ENCODE measurements at regions not wholly inside any gene's neighbourhood (a gene's known extent, or its start where the extent isn't known, plus 50 kb on each side); places are given as distances from the start of the nearest gene placed in this dataset.

DNA sequence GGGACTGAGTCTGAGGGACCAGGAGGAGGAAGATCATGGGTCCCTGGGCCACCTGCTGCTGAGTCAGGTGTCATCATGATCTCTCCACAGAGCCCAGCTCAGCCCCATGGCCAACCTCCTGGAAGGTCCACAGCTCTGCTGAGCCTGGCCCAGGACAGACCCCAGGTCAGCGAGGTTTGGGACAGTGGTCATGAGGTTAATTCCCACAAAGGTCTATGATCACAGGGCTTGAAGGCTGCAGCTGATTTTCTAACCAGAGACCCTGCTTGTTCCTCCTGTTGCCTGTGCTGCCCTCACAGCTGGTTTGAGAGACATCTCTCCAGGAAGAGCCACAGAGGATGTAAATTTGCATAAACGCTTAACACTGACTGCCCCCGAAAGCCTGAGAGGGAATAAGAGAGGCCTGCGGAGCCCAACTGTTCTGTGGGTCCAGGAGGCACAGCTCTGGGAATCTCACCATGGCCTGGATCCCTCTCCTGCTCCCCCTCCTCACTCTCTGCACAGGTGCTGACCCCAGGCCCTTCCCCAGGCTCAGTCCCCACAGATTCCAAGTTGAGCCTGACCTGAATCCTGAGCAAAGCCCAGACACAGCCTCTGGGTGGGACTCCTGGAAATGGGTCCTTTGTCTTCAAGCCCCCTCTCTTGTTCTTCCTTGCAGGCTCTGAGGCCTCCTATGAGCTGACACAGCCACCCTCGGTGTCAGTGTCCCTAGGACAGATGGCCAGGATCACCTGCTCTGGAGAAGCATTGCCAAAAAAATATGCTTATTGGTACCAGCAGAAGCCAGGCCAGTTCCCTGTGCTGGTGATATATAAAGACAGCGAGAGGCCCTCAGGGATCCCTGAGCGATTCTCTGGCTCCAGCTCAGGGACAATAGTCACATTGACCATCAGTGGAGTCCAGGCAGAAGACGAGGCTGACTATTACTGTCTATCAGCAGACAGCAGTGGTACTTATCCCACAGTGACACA is 102.8 kb downstream of the GGTLC2 start:
- 73% methylated on average over 8 of the region's 8 CpGs for WGBS
- H3K4me1 ChIP-seq (ENCODE audit: control insufficient read depth in 2 of 2, insufficient read depth in 2 of 2, low read length in 2 of 2) = no peaks in the 10 kb centered on the region
- H3K9me3 ChIP-seq (ENCODE audit: control insufficient read depth in 2 of 2, insufficient read depth in 1 of 2, low read length in 1 of 2) = no peaks in the 10 kb centered on the region
- H3K27me3 ChIP-seq (ENCODE audit: control insufficient read depth in 2 of 2, insufficient read depth in 1 of 2, low read length in 1 of 2) = peaks cover 0 to 8% of the 10 kb centered on the region in 2 donors
- no peaks in the 10 kb centered on the region for H3K36me3 ChIP-seq (ENCODE audit: control insufficient read depth in 2 of 2, insufficient read depth in 2 of 2, low read length in 1 of 2)
- DNase-seq (ENCODE audit: low read depth in 6 of 9, low spot score in 9 of 9) = no peak
- H3K27ac ChIP-seq (ENCODE audit: low read depth in 1 of 2, low read length in 1 of 2) = no peak overlapping the region
- no peak overlapping the region for H3K4me3 ChIP-seq (ENCODE audit: low read length in 2 of 2)

DNA sequence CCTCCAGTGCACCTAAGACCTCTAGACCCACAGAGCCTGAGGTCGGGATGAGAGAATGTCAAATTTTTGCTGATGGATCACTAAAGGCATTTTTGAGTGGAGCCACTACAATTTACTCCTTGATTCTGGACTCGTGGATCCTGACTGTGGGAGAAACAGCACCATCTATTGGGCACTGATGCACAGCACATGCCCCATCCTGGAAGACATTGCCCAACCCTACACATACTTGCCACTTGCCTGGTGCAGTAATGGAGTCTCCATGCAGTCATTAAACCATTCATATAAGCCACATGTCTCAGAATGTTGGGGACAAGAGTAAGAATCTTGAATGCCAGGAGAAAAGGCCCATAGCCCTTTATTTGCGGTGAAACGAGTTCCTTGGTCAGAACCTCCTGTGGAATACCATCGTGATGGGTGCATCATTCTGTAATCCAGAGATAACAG is 103.9 kb downstream of the GGTLC2 start:
- 60% methylated on average over 5 of the region's 5 CpGs for whole genome bisulfite sequencing
- DNase-seq (ENCODE audit: low read depth in 6 of 9, low spot score in 9 of 9) = peak in 3 of 9 donors; percentile 21 to 41 (median 39)

DNA sequence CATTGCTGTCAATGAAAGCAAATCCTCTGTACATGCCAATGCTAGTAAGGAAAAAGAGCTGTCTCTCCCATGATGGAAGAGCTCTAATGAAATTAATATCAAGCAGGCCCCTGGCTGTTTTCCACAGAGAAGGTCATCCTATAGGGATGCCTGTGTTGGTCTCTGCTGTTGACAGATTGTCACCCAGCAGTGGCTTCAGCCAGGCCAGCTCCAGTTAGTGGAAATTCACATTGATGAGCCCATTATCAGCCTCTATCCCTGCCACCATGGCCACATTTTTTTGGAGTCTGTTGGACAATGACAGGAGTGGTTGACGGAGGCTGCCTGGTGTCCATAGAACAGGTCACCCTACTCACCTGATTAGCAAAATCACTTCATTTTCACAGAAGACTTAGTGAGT is 104.3 kb downstream of the GGTLC2 start:
- Histone ChIP-seq H3K36me3 (ENCODE audit: control insufficient read depth in 2 of 2, insufficient read depth in 2 of 2, low read length in 1 of 2) (no peaks in the 10 kb centered on the region), H3K4me1 (ENCODE audit: control insufficient read depth in 2 of 2, insufficient read depth in 2 of 2, low read length in 2 of 2) (peaks cover 0 to 3% of the 10 kb centered on the region in 2 donors), H3K27me3 (ENCODE audit: control insufficient read depth in 2 of 2, insufficient read depth in 1 of 2, low read length in 1 of 2) (peaks cover 0 to 8% of the 10 kb centered on the region in 2 donors), H3K9me3 (ENCODE audit: control insufficient read depth in 2 of 2, insufficient read depth in 1 of 2, low read length in 1 of 2) (no peaks in the 10 kb centered on the region), H3K4me3 (ENCODE audit: low read length in 2 of 2) (no peak overlapping the region), H3K27ac (ENCODE audit: low read depth in 1 of 2, low read length in 1 of 2) (no peak overlapping the region)
- 100% methylated on average over 1 of the region's 1 CpG for WGBS
- DNase-seq (ENCODE audit: low read depth in 6 of 9, low spot score in 9 of 9) = no peak

More for the DNA sequence above, 103.9 kb downstream of the GGTLC2 start:
- no peak overlapping the region for H3K4me3 ChIP-seq (ENCODE audit: low read length in 2 of 2)
- H3K27me3 ChIP-seq (ENCODE audit: control insufficient read depth in 2 of 2, insufficient read depth in 1 of 2, low read length in 1 of 2) = peaks cover 0 to 8% of the 10 kb centered on the region in 2 donors
- no peaks in the 10 kb centered on the region for H3K36me3 ChIP-seq (ENCODE audit: control insufficient read depth in 2 of 2, insufficient read depth in 2 of 2, low read length in 1 of 2)
- H3K4me1 ChIP-seq (ENCODE audit: control insufficient read depth in 2 of 2, insufficient read depth in 2 of 2, low read length in 2 of 2) = peaks cover 0 to 3% of the 10 kb centered on the region in 2 donors
- no peaks in the 10 kb centered on the region for H3K9me3 ChIP-seq (ENCODE audit: control insufficient read depth in 2 of 2, insufficient read depth in 1 of 2, low read length in 1 of 2)
- H3K27ac ChIP-seq (ENCODE audit: low read depth in 1 of 2, low read length in 1 of 2) = no peak overlapping the region

DNA sequence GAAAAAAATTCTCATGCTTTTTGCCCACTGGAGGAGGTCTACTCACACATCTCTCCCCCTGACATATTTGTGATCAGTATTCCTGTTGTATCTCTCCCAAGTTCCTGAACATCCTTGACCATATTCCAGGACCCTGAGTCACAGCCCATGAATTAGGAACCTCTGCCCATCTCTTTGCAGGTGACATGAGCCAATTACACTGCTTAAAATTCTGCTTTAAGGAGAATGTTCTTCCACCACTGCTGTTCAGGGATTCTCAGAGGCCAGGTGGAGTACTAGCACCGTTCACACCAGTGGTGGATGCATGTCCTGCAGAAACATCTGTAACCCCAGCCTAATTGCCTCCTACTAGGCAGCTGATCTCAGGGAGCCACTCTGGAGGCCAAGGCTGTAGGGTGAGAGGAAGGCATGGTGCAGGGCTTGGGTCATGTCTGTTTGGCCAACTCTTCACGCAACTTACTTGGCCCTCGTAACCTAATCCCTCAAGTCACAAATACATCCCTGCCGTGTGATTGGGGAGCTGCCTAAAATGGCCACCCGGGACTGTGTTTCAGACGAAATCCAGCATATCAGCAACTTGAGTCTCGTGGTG is 104.8 kb downstream of the GGTLC2 start:
- WGBS = 75% methylated on average over 7 of the region's 7 CpGs
- Histone ChIP-seq H3K27me3 (ENCODE audit: control insufficient read depth in 2 of 2, insufficient read depth in 1 of 2, low read length in 1 of 2) (peaks cover 0 to 8% of the 10 kb centered on the region in 2 donors), H3K9me3 (ENCODE audit: control insufficient read depth in 2 of 2, insufficient read depth in 1 of 2, low read length in 1 of 2) (no peaks in the 10 kb centered on the region), H3K4me3 (ENCODE audit: low read length in 2 of 2) (no peak overlapping the region), H3K36me3 (ENCODE audit: control insufficient read depth in 2 of 2, insufficient read depth in 2 of 2, low read length in 1 of 2) (no peaks in the 10 kb centered on the region), H3K27ac (ENCODE audit: low read depth in 1 of 2, low read length in 1 of 2) (no peak overlapping the region), H3K4me1 (ENCODE audit: control insufficient read depth in 2 of 2, insufficient read depth in 2 of 2, low read length in 2 of 2) (peaks cover 0 to 3% of the 10 kb centered on the region in 2 donors)
- no peak for DNase-seq (ENCODE audit: low read depth in 6 of 9, low spot score in 9 of 9)

DNA sequence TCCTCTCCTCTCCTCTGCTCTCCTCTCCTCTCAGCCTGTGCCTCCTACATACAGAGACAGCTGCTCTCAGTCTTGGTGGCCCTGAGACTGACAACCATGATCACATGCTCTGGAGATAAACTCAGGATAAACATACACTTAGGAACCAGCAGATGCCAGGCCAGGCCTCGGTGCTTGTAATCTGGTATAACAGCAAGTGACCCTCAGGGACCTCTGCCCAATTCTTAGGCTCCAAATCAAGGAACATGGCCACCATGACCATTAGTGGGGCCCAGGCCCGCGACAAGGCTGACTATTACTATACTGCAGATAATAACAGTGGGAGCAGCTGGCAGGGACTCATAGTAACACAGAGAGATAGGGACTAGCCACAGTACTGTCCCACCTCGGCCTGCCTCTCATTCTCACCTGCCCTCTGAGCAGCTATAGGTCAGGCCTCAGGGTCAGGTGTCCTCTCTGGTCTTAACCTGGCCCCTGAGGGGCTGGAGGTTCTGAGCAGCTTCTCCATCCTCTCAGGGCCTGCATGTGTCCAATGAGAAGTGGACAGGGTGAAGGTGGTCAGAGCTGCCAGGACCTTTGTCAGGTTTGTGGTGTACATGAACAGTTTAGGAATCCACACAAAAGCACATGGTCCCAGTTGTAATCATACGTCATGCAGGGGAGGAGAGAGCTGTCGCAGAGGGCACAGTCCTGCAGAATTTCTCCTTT is 106.1 kb downstream of the GGTLC2 start:
- DNase-seq (ENCODE audit: low read depth in 6 of 9, low spot score in 9 of 9) = no peak
- Histone ChIP-seq H3K4me1 (ENCODE audit: control insufficient read depth in 2 of 2, insufficient read depth in 2 of 2, low read length in 2 of 2) (peaks cover 0 to 3% of the 10 kb centered on the region in 2 donors), H3K27ac (ENCODE audit: low read depth in 1 of 2, low read length in 1 of 2) (no peak overlapping the region), H3K36me3 (ENCODE audit: control insufficient read depth in 2 of 2, insufficient read depth in 2 of 2, low read length in 1 of 2) (no peaks in the 10 kb centered on the region), H3K9me3 (ENCODE audit: control insufficient read depth in 2 of 2, insufficient read depth in 1 of 2, low read length in 1 of 2) (no peaks in the 10 kb centered on the region), H3K4me3 (ENCODE audit: low read length in 2 of 2) (no peak overlapping the region), H3K27me3 (ENCODE audit: control insufficient read depth in 2 of 2, insufficient read depth in 1 of 2, low read length in 1 of 2) (no peaks in the 10 kb centered on the region)
- WGBS = 97% methylated on average over 6 of the region's 6 CpGs

DNA sequence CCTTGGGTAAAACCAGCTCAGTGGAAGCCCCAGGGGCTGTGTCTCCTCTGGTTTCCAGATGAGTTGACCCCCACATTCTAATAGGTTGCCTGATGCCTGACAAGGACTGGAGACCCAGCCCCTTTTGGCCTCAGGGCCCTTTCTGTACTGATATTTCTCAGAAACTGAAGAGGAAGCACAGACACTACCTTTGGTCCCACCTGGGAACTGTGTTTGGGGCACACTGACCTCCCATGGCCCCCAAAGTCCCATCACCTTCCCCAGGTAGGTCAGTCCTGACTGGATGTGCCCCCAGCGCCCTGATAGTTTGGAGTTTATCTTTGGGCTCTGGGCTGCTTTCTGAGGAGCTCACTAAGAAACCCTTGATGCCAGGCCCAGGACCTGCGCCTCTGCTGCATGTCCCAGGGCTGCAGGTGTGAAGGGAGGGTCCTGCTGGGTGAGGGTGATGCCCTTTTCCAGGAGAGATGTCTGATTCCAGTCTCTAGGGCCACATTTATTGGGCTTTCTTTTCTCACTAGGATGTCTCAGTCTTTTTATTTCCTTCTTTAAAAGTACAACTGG is 106.7 kb downstream of the GGTLC2 start:
- no peak overlapping the region for H3K27ac ChIP-seq (ENCODE audit: low read depth in 1 of 2, low read length in 1 of 2)

DNA sequence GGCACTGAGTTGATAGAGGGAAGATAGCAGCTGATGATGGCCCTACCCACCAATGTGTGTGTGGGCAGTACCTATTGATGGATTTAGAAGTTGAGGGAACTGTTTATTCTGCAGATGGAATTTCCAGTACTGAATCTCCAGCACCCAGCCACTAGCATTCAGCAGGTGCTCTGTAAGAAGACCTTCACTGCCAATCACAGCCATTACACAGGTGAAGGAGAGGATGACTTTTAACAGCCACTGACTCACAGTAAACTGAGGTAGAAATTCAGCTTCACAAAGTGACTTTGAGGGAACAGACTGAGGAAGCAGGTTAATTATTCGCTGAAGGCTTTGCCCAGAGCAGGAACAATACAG is 107.8 kb downstream of the GGTLC2 start:
- Histone ChIP-seq H3K9me3 (ENCODE audit: control insufficient read depth in 2 of 2, insufficient read depth in 1 of 2, low read length in 1 of 2) (no peaks in the 10 kb centered on the region), H3K4me1 (ENCODE audit: control insufficient read depth in 2 of 2, insufficient read depth in 2 of 2, low read length in 2 of 2) (peaks cover 0 to 3% of the 10 kb centered on the region in 2 donors), H3K27me3 (ENCODE audit: control insufficient read depth in 2 of 2, insufficient read depth in 1 of 2, low read length in 1 of 2) (no peaks in the 10 kb centered on the region), H3K27ac (ENCODE audit: low read depth in 1 of 2, low read length in 1 of 2) (no peak overlapping the region), H3K4me3 (ENCODE audit: low read length in 2 of 2) (no peak overlapping the region), H3K36me3 (ENCODE audit: control insufficient read depth in 2 of 2, insufficient read depth in 2 of 2, low read length in 1 of 2) (no peaks in the 10 kb centered on the region)
- WGBS = 94% methylated on average over 1 of the region's 1 CpG
- no peak for DNase-seq (ENCODE audit: low read depth in 6 of 9, low spot score in 9 of 9)

More for the DNA sequence above, 106.7 kb downstream of the GGTLC2 start:
- Histone ChIP-seq H3K4me3 (ENCODE audit: low read length in 2 of 2) (no peak overlapping the region), H3K36me3 (ENCODE audit: control insufficient read depth in 2 of 2, insufficient read depth in 2 of 2, low read length in 1 of 2) (no peaks in the 10 kb centered on the region), H3K9me3 (ENCODE audit: control insufficient read depth in 2 of 2, insufficient read depth in 1 of 2, low read length in 1 of 2) (no peaks in the 10 kb centered on the region), H3K27me3 (ENCODE audit: control insufficient read depth in 2 of 2, insufficient read depth in 1 of 2, low read length in 1 of 2) (no peaks in the 10 kb centered on the region), H3K4me1 (ENCODE audit: control insufficient read depth in 2 of 2, insufficient read depth in 2 of 2, low read length in 2 of 2) (peaks cover 0 to 3% of the 10 kb centered on the region in 2 donors)
- WGBS = 91% methylated on average over 2 of the region's 2 CpGs
- no peak for DNase-seq (ENCODE audit: low read depth in 6 of 9, low spot score in 9 of 9)

DNA sequence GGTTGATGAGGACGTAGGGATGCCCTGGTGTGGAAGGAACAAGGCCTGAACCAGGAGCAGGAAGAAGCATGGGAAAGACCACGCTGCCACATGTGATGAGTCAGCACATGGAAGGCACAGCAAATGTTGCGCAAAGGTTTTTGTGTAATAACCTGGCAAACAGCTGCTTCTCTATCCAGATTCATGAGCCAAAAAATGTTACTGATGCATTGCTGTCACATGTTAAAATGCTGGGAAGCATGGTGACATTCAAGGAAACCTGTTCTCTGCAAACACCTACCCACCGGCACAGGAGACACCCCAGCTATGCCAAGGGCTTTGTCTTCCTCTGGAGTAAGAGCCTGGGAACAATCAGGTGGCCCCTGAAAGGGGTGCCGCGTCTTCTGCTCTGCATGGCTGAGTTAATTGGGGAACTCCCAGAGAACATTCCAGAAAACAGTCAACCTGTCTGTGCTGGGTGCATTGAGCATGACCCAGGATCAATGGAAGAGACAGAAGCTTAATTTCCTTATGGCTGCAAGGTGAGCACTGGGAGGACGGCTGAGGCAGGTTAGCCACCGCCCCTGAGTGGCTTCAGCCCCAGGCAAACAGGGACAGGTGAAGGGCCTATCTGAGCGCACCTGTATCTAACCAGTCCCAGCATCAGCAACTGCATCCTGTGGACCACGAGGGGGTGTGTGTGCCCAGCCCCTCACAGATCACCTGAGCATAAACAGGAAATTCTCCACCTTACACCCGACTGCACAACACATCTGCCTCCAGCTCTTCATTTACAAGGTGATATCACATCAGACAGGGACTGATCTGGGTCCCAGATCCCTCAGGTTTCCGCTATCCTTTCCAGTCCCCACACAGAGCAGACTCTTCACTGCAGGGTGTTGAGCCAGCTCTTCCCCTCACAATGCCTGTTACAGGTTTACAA is 108.4 kb downstream of the GGTLC2 start:
- Histone ChIP-seq H3K9me3 (ENCODE audit: control insufficient read depth in 2 of 2, insufficient read depth in 1 of 2, low read length in 1 of 2) (no peaks in the 10 kb centered on the region), H3K4me3 (ENCODE audit: low read length in 2 of 2) (no peak overlapping the region), H3K4me1 (ENCODE audit: control insufficient read depth in 2 of 2, insufficient read depth in 2 of 2, low read length in 2 of 2) (peaks cover 0 to 3% of the 10 kb centered on the region in 2 donors), H3K27me3 (ENCODE audit: control insufficient read depth in 2 of 2, insufficient read depth in 1 of 2, low read length in 1 of 2) (no peaks in the 10 kb centered on the region), H3K27ac (ENCODE audit: low read depth in 1 of 2, low read length in 1 of 2) (peak overlapping the region in 1 of 2 donors; percentile 56), H3K36me3 (ENCODE audit: control insufficient read depth in 2 of 2, insufficient read depth in 2 of 2, low read length in 1 of 2) (no peaks in the 10 kb centered on the region)
- DNase-seq (ENCODE audit: low read depth in 6 of 9, low spot score in 9 of 9) = peak in 2 of 9 donors; percentile 9 to 30
- WGBS = 79% methylated on average over 12 of the region's 12 CpGs

All from thymus (tissue), 11 donors.